Astrocyte (in vitro differentiated cells and primary cell): ENCODE measurements at regions not wholly inside any gene's neighbourhood (a gene's known extent, or its start where the extent isn't known, plus 50 kb on each side); places are given as distances from the start of the nearest gene placed in this dataset.

Source experiments
- CTCF ChIP-seq: IDR thresholded peaks from 2 replicates; pipeline ENCODE4 v1.5.1; 2011; ENCODE audit warnings: low read depth, mild to moderate bottlenecking, inconsistent platforms, low read length, moderate library complexity; ENCODE audit not compliant: insufficient read depth
- EZH2 ChIP-seq: IDR thresholded peaks from 2 replicates; pipeline ENCODE4 v1.6.1; 2012; ENCODE audit warnings: mild to moderate bottlenecking, low read length, inconsistent platforms; ENCODE audit not compliant: insufficient read depth

GRCh38 chr15:87730706-87731105 is 525.8 kb downstream of the NTRK3 start:
- TF ChIP-seq CTCF (no peak), EZH2 (no peak)
